T-cell (primary cell): ENCODE measurements at regions not wholly inside any gene's neighbourhood (a gene's known extent, or its start where the extent isn't known, plus 50 kb on each side); places are given as distances from the start of the nearest gene placed in this dataset.

Experiments
- ATAC-seq, 4 experiments: fragments of 200-7000 bp in 3 of 4; fragments of 150-1000 bp in 1 of 4; cut with Tn5 transposase; replicated peaks in 1 of 4; 1 replicate in 3 of 4; 2 replicates in 1 of 4; pipeline ENCODE4 v1.10.0; 2021; ENCODE audit warnings: moderate library complexity in 3 of 4, mild to moderate bottlenecking in 2 of 4, moderate number of reproducible peaks in 1 of 4
- CTCF ChIA-PET, 2 donors: fragments of 300-600 bp; sonication (Branson Sonifier 250); formaldehyde crosslinking; loops; one replicate each; lab custom pipeline; 2022; ENCODE audit warnings: antibody characterized with exemption in 2 of 2; lab: Charles Lee
- POLR2A ChIA-PET, 2 donors: fragments of 300-600 bp; sonication (Branson Sonifier 250); formaldehyde crosslinking; loops; one replicate each; lab custom pipeline; 2022; ENCODE audit warnings: antibody characterized with exemption in 2 of 2; lab: Charles Lee
- DNase-seq, 35 experiments: peaks; one replicate each; pipeline versions ENCODE4 v3.0.0 to v3.0.0-alpha.2; 2013 to 2023
- H3K27ac ChIP-seq: one replicate; pipeline ENCODE4 v1.5.1; 2013; ENCODE audit warnings: low read length
- H3K27me3 ChIP-seq, 2 experiments: replicated peaks in 1 of 2; 1 replicate in 1 of 2; 2 replicates in 1 of 2; pipeline versions ENCODE4 v1.6.1 to v1.7.0; 2013; ENCODE audit warnings: low read length in 1 of 2, mixed read lengths in 1 of 2; ENCODE audit not compliant: control insufficient read depth in 2 of 2, insufficient read depth in 2 of 2; ENCODE audit errors: extremely low read depth in 1 of 2
- H3K36me3 ChIP-seq, 2 donors: 1 replicate in 1 of 2; 2 replicates in 1 of 2; pipeline versions ENCODE4 v1.6.1 to v1.7.0; 2013; ENCODE audit warnings: low read length in 1 of 2; ENCODE audit not compliant: control insufficient read depth in 2 of 2, insufficient read depth in 1 of 2; ENCODE audit errors: extremely low read depth in 1 of 2
- H3K4me1 ChIP-seq, 2 experiments: 1 replicate in 1 of 2; 2 replicates in 1 of 2; pipeline versions ENCODE4 v1.6.1 to v1.7.0; 2013; ENCODE audit warnings: low read length in 2 of 2, mixed read lengths in 1 of 2; ENCODE audit not compliant: insufficient read depth in 2 of 2, control insufficient read depth in 1 of 2; ENCODE audit errors: extremely low read depth in 1 of 2
- H3K4me3 ChIP-seq, 2 donors: 1 replicate in 1 of 2; 2 replicates in 1 of 2; pipeline versions ENCODE4 v1.5.1 to v1.7.0; 2013; ENCODE audit warnings: mild to moderate bottlenecking in 2 of 2, low read length in 1 of 2, moderate library complexity in 1 of 2; ENCODE audit not compliant: control insufficient read depth in 1 of 2; ENCODE audit errors: extremely low read depth in 1 of 2
- H3K9me3 ChIP-seq: 2 replicates; pipeline ENCODE4 v1.7.0; 2013
- H3K27ac Mint-ChIP-seq, 2 donors: one replicate each; pipeline ENCODE4 v1.8.0; 2020 to 2021; ENCODE audit warnings: mild to moderate bottlenecking in 2 of 2, mixed read lengths in 2 of 2
- H3K27me3 Mint-ChIP-seq, 2 donors: one replicate each; pipeline ENCODE4 v1.8.0; 2021 to 2022; ENCODE audit warnings: mixed read lengths in 2 of 2
- H3K36me3 Mint-ChIP-seq: one replicate; pipeline ENCODE4 v1.8.0; 2021; ENCODE audit warnings: mixed read lengths
- H3K4me1 Mint-ChIP-seq, 3 donors: one replicate each; pipeline ENCODE4 v1.8.0; 2020 to 2022; ENCODE audit warnings: mixed read lengths in 3 of 3, mild to moderate bottlenecking in 1 of 3
- H3K4me3 Mint-ChIP-seq, 3 donors: one replicate each; pipeline ENCODE4 v1.8.0; 2020 to 2022; ENCODE audit warnings: mild to moderate bottlenecking in 3 of 3, mixed read lengths in 3 of 3, moderate library complexity in 3 of 3
- H3K9me3 Mint-ChIP-seq, 3 donors: one replicate each; pipeline ENCODE4 v1.8.0; 2020 to 2022; ENCODE audit warnings: mixed read lengths in 3 of 3
- WGBS: methylation state at CpG from one replicate; pipeline ENCODE4 v1.1.5; 2013; ENCODE audit warnings: missing lambda C conversion rate; ENCODE audit not compliant: insufficient coverage; 5-methylcytosine and 5-hydroxymethylcytosine counted together

GRCh38 chr4:96094183-96094582 is 254.3 kb downstream of the PDHA2 start:
- no peak overlapping the region for H3K27ac Mint-ChIP-seq
- Histone ChIP-seq H3K36me3 (no peaks in the 10 kb centered on the region), H3K27ac (no peak overlapping the region), H3K4me1 (no peaks in the 10 kb centered on the region), H3K27me3 (no peaks in the 10 kb centered on the region), H3K9me3 (no peaks in the 10 kb centered on the region), H3K4me3 (no peak overlapping the region)
- H3K4me3 Mint-ChIP-seq = no peak overlapping the region
- ChIA-PET POLR2A (no interaction called here), CTCF (no interaction called here)
- no peak for DNase-seq
- no peaks in the 10 kb centered on the region for H3K4me1 Mint-ChIP-seq
- ATAC-seq = no peak
- 100% methylated on average over 1 of the region's 5 CpGs for WGBS
- H3K27me3 Mint-ChIP-seq = no peaks in the 10 kb centered on the region
- H3K9me3 Mint-ChIP-seq = peaks cover 0 to 6% (median 3%) of the 10 kb centered on the region in 3 donors
- no peaks in the 10 kb centered on the region for H3K36me3 Mint-ChIP-seq

GRCh38 chr4:96097040-96097607 is 257.2 kb downstream of the PDHA2 start:
- H3K36me3 Mint-ChIP-seq = no peaks in the 10 kb centered on the region
- no peaks in the 10 kb centered on the region for H3K27me3 Mint-ChIP-seq
- Histone ChIP-seq H3K4me3 (no peak overlapping the region), H3K36me3 (no peaks in the 10 kb centered on the region), H3K9me3 (no peaks in the 10 kb centered on the region), H3K27me3 (no peaks in the 10 kb centered on the region), H3K4me1 (no peaks in the 10 kb centered on the region), H3K27ac (no peak overlapping the region)
- 86% methylated on average over 2 of the region's 7 CpGs for WGBS
- ATAC-seq = no peak
- DNase-seq = no peak
- H3K9me3 Mint-ChIP-seq = peaks cover 6 to 10% (median 9%) of the 10 kb centered on the region in 3 donors
- no peaks in the 10 kb centered on the region for H3K4me1 Mint-ChIP-seq
- H3K27ac Mint-ChIP-seq = no peak overlapping the region
- ChIA-PET POLR2A (no interaction called here), CTCF (no interaction called here)
- H3K4me3 Mint-ChIP-seq = no peak overlapping the region

- no peaks in the 10 kb centered on the region for H3K36me3 ChIP-seq
- ChIA-PET POLR2A (interaction anchor here in 1 of 2 donors (0.7 kb wide), 1 partner anchor 267 kb away, joined by 3 read pairs; no protein-coding TSS in a partner anchor), CTCF (no interaction called here)
- no peaks in the 10 kb centered on the region for H3K36me3 Mint-ChIP-seq
- no peak overlapping the region for H3K4me3 Mint-ChIP-seq
- no peaks in the 10 kb centered on the region for H3K27me3 ChIP-seq
- no peak for DNase-seq
- no peak overlapping the region for H3K4me3 ChIP-seq
- H3K9me3 Mint-ChIP-seq = peaks cover 4 to 12% (median 10%) of the 10 kb centered on the region in 3 donors
- H3K9me3 ChIP-seq = no peaks in the 10 kb centered on the region
- H3K27ac ChIP-seq = no peak overlapping the region
- no peaks in the 10 kb centered on the region for H3K27me3 Mint-ChIP-seq
- no peak for ATAC-seq
- no CpG with 5 or more reads among the region's 1 CpG for WGBS
- no peak overlapping the region for H3K27ac Mint-ChIP-seq
- H3K4me1 Mint-ChIP-seq = no peaks in the 10 kb centered on the region
- no peaks in the 10 kb centered on the region for H3K4me1 ChIP-seq
Measured at GRCh38 chr4:96097693-96098092, 257.8 kb downstream of the PDHA2 start.

GRCh38 chr4:96099031-96099430 is 259.1 kb downstream of the PDHA2 start:
- WGBS = no CpG with 5 or more reads among the region's 1 CpG
- ATAC-seq (no peak), DNase-seq (no peak)
- Histone ChIP-seq H3K36me3 (no peaks in the 10 kb centered on the region), H3K27me3 (no peaks in the 10 kb centered on the region), H3K4me3 (no peak overlapping the region), H3K9me3 (no peaks in the 10 kb centered on the region), H3K27ac (no peak overlapping the region), H3K4me1 (no peaks in the 10 kb centered on the region)
- ChIA-PET CTCF (no interaction called here), POLR2A (no interaction called here)
- no peak overlapping the region for H3K27ac Mint-ChIP-seq
- H3K4me1 Mint-ChIP-seq = no peaks in the 10 kb centered on the region
- peaks cover 4 to 17% (median 10%) of the 10 kb centered on the region in 3 donors for H3K9me3 Mint-ChIP-seq
- H3K27me3 Mint-ChIP-seq = no peaks in the 10 kb centered on the region
- H3K36me3 Mint-ChIP-seq = no peaks in the 10 kb centered on the region
- no peak overlapping the region for H3K4me3 Mint-ChIP-seq

GRCh38 chr4:96102541-96103026 is 262.7 kb downstream of the PDHA2 start:
- Histone ChIP-seq H3K4me1 (no peaks in the 10 kb centered on the region), H3K36me3 (no peaks in the 10 kb centered on the region), H3K9me3 (no peaks in the 10 kb centered on the region), H3K4me3 (no peak overlapping the region), H3K27me3 (no peaks in the 10 kb centered on the region), H3K27ac (no peak overlapping the region)
- ChIA-PET CTCF (no interaction called here), POLR2A (no interaction called here)
- Mint-ChIP-seq H3K36me3 (no peaks in the 10 kb centered on the region), H3K27me3 (no peaks in the 10 kb centered on the region), H3K9me3 (peaks cover 6 to 17% (median 12%) of the 10 kb centered on the region in 3 donors), H3K4me3 (no peak overlapping the region), H3K27ac (no peak overlapping the region), H3K4me1 (no peaks in the 10 kb centered on the region)
- no CpG with 5 or more reads among the region's 3 CpGs for WGBS
- no peak for ATAC-seq
- DNase-seq = no peak

- Mint-ChIP-seq H3K4me3 (no peak overlapping the region), H3K36me3 (no peaks in the 10 kb centered on the region), H3K27me3 (no peaks in the 10 kb centered on the region), H3K27ac (no peak overlapping the region), H3K9me3 (peaks cover 6 to 17% (median 17%) of the 10 kb centered on the region in 3 donors), H3K4me1 (no peaks in the 10 kb centered on the region)
- Histone ChIP-seq H3K27ac (no peak overlapping the region), H3K27me3 (no peaks in the 10 kb centered on the region), H3K4me3 (no peak overlapping the region), H3K9me3 (no peaks in the 10 kb centered on the region), H3K4me1 (no peaks in the 10 kb centered on the region), H3K36me3 (no peaks in the 10 kb centered on the region)
- no CpG with 5 or more reads among the region's 5 CpGs for WGBS
- DNase-seq (no peak), ATAC-seq (no peak)
- ChIA-PET POLR2A (no interaction called here), CTCF (no interaction called here)
Measured at GRCh38 chr4:96103086-96103485, 263.2 kb downstream of the PDHA2 start.

GRCh38 chr4:96108146-96108545 is 268.3 kb downstream of the PDHA2 start:
- POLR2A ChIA-PET = no interaction called here
- ATAC-seq (no peak), DNase-seq (no peak)
- Mint-ChIP-seq H3K36me3 (no peaks in the 10 kb centered on the region), H3K4me1 (no peaks in the 10 kb centered on the region), H3K27ac (no peak overlapping the region), H3K4me3 (no peak overlapping the region), H3K27me3 (no peaks in the 10 kb centered on the region), H3K9me3 (peaks cover 8 to 17% (median 11%) of the 10 kb centered on the region in 3 donors)
- CTCF ChIA-PET = no interaction called here
- Histone ChIP-seq H3K9me3 (no peaks in the 10 kb centered on the region), H3K4me1 (no peaks in the 10 kb centered on the region), H3K4me3 (no peak overlapping the region), H3K36me3 (no peaks in the 10 kb centered on the region), H3K27me3 (no peaks in the 10 kb centered on the region), H3K27ac (no peak overlapping the region)
- no CpG with 5 or more reads among the region's 1 CpG for WGBS
